A673 (cell line): ENCODE measurements at regions not wholly inside any gene's neighbourhood (a gene's known extent, or its start where the extent isn't known, plus 50 kb on each side); places are given as distances from the start of the nearest gene placed in this dataset.

ENCODE experiments used
- EZH2 ChIP-seq: fragments of 200-600 bp; sonication (generic); IDR thresholded peaks from 2 replicates; pipeline ENCODE4 v1.6.1; 2017; ENCODE audit warnings: borderline replicate concordance, low read depth, mild to moderate bottlenecking, mixed read lengths, antibody characterized with exemption, low read length; ENCODE audit not compliant: poor library complexity, severe bottlenecking
- TF ChIP-seq, protein P1 (sequence below): fragments of 300-800, 200-600 bp; sonication (generic); conservative IDR thresholded peaks from 2 replicates; pipeline ENCODE4 v1.5.1; 2017; ENCODE audit warnings: low read depth, mild to moderate bottlenecking, antibody characterized with exemption, low read length, moderate library complexity, mixed read lengths

DNA sequence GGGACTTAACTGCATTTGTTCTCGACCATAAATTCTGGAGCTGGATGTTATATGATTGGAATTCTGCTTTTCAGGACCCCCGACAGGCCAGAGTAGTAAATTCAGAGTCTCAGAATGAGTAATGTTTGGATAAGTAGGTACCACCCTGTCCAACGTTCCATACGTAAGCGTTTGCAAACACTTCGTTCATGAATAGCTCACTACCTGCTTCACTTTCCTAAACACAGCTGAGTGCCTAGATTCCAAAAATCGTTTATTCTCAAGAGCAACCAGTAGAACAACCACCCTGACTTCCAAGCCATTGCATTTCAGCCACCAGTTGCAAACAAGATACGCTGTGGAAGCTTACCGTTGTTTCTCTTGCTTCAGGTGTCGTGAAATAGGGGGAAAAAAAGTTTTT is 101.3 kb upstream of the DMRT1 start:
- TF ChIP-seq, protein P1, sequence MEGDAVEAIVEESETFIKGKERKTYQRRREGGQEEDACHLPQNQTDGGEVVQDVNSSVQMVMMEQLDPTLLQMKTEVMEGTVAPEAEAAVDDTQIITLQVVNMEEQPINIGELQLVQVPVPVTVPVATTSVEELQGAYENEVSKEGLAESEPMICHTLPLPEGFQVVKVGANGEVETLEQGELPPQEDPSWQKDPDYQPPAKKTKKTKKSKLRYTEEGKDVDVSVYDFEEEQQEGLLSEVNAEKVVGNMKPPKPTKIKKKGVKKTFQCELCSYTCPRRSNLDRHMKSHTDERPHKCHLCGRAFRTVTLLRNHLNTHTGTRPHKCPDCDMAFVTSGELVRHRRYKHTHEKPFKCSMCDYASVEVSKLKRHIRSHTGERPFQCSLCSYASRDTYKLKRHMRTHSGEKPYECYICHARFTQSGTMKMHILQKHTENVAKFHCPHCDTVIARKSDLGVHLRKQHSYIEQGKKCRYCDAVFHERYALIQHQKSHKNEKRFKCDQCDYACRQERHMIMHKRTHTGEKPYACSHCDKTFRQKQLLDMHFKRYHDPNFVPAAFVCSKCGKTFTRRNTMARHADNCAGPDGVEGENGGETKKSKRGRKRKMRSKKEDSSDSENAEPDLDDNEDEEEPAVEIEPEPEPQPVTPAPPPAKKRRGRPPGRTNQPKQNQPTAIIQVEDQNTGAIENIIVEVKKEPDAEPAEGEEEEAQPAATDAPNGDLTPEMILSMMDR = no peak
- no peak for TF ChIP-seq EZH2
